H9 (cell line): ENCODE measurements at regions not wholly inside any gene's neighbourhood (a gene's known extent, or its start where the extent isn't known, plus 50 kb on each side); places are given as distances from the start of the nearest gene placed in this dataset.

Source experiments
- DNase-seq: peaks from one replicate; pipeline ENCODE4 v3.0.0-alpha.2; 2017
- H2AFZ ChIP-seq: one replicate; pipeline ENCODE4 v1.6.1; 2013; ENCODE audit warnings: mild to moderate bottlenecking, low read length, control low read depth, moderate library complexity
- H2AK5ac ChIP-seq: 2 replicates; pipeline ENCODE4 v1.6.1; 2013; ENCODE audit warnings: low read length, control low read depth, mixed read lengths; ENCODE audit not compliant: insufficient read length
- H2BK120ac ChIP-seq: one replicate; pipeline ENCODE4 v1.6.1; 2013; ENCODE audit warnings: low read depth, mild to moderate bottlenecking, low read length, control low read depth, inconsistent platforms; ENCODE audit not compliant: poor library complexity, severe bottlenecking
- H2BK12ac ChIP-seq: 2 replicates; pipeline ENCODE4 v1.6.1; 2013; ENCODE audit warnings: low read length, control low read depth, mixed read lengths, low read depth; ENCODE audit not compliant: insufficient read length
- H2BK15ac ChIP-seq: 2 replicates; pipeline ENCODE4 v1.6.1; 2013; ENCODE audit warnings: low read depth, low read length, control low read depth
- H2BK20ac ChIP-seq: one replicate; pipeline ENCODE4 v1.6.1; 2013; ENCODE audit warnings: low read depth, mild to moderate bottlenecking, low read length, control low read depth, inconsistent platforms; ENCODE audit not compliant: poor library complexity, severe bottlenecking
- H2BK5ac ChIP-seq: 2 replicates; pipeline ENCODE4 v1.6.1; 2013; ENCODE audit warnings: low read length, control low read depth, mixed read lengths; ENCODE audit not compliant: insufficient read length
- H3K14ac ChIP-seq: 2 replicates; pipeline ENCODE4 v1.6.1; 2013; ENCODE audit warnings: low read length, control low read depth; ENCODE audit not compliant: insufficient read depth
- H3K18ac ChIP-seq: 2 replicates; pipeline ENCODE4 v1.6.1; 2013; ENCODE audit warnings: low read depth, mild to moderate bottlenecking, mixed read lengths, low read length, control low read depth; ENCODE audit not compliant: insufficient read length
- H3K23ac ChIP-seq: 2 replicates; pipeline ENCODE4 v1.6.1; 2013; ENCODE audit warnings: low read length, control low read depth, mixed read lengths, low read depth; ENCODE audit not compliant: insufficient read length
- H3K23me2 ChIP-seq: 2 replicates; pipeline ENCODE4 v1.6.1; 2013; ENCODE audit warnings: low read depth, mild to moderate bottlenecking, mixed read lengths, low read length, control low read depth; ENCODE audit not compliant: insufficient read length, poor library complexity, severe bottlenecking
- H3K27ac ChIP-seq: 2 replicates; pipeline ENCODE4 v1.5.1; 2013; ENCODE audit warnings: low read length, control low read depth, mixed read lengths, low read depth; ENCODE audit not compliant: insufficient read length
- H3K27me3 ChIP-seq: 2 replicates; pipeline ENCODE4 v1.6.1; 2013; ENCODE audit warnings: low read length, control low read depth, inconsistent platforms; ENCODE audit not compliant: insufficient read depth
- H3K4ac ChIP-seq: 2 replicates; pipeline ENCODE4 v1.6.1; 2013; ENCODE audit warnings: low read depth, mild to moderate bottlenecking, control low read depth, inconsistent platforms, low read length, moderate library complexity
- H3K4me1 ChIP-seq: 2 replicates; pipeline ENCODE4 v1.6.1; 2013; ENCODE audit warnings: low read length, control low read depth, inconsistent platforms; ENCODE audit not compliant: insufficient read depth
- H3K4me2 ChIP-seq: 2 replicates; pipeline ENCODE4 v1.6.1; 2013; ENCODE audit warnings: low read length, control low read depth, mixed read lengths; ENCODE audit not compliant: insufficient read length, insufficient read depth
- H3K56ac ChIP-seq: 2 replicates; pipeline ENCODE4 v1.6.1; 2013; ENCODE audit warnings: low read depth, mild to moderate bottlenecking, mixed read lengths, low read length, control low read depth; ENCODE audit not compliant: insufficient read length
- H3K79me1 ChIP-seq: 2 replicates; pipeline ENCODE4 v1.6.1; 2013; ENCODE audit warnings: low read depth, mild to moderate bottlenecking, moderate library complexity, low read length, control low read depth, inconsistent platforms; ENCODE audit not compliant: insufficient read depth, poor library complexity, severe bottlenecking
- H3K79me2 ChIP-seq: 2 replicates; pipeline ENCODE4 v1.6.1; 2013; ENCODE audit warnings: low read length, control low read depth, inconsistent platforms; ENCODE audit not compliant: insufficient read depth
- H3K9ac ChIP-seq: 2 replicates; pipeline ENCODE4 v1.6.1; 2013; ENCODE audit warnings: low read length, control low read depth, mixed read lengths; ENCODE audit not compliant: insufficient read length; ENCODE audit errors: extremely low read depth
- H3K9me3 ChIP-seq: one replicate; pipeline ENCODE4 v1.6.1; 2013; ENCODE audit warnings: low read depth, low read length, inconsistent platforms; ENCODE audit not compliant: control insufficient read depth
- H3T11ph ChIP-seq: one replicate; pipeline ENCODE4 v1.6.1; 2013; ENCODE audit warnings: mild to moderate bottlenecking, low read length, control low read depth, inconsistent platforms
- H4K20me1 ChIP-seq: one replicate; pipeline ENCODE4 v1.6.1; 2013; ENCODE audit not compliant: control insufficient read depth, insufficient read length, insufficient read depth
- H4K5ac ChIP-seq: 2 replicates; pipeline ENCODE4 v1.6.1; 2013; ENCODE audit warnings: low read depth, mild to moderate bottlenecking, mixed read lengths, low read length, control low read depth; ENCODE audit not compliant: insufficient read length
- H4K8ac ChIP-seq: replicated peaks from 2 replicates; pipeline ENCODE4 v1.6.1; 2013; ENCODE audit warnings: low read length, control low read depth, mixed read lengths, low read depth; ENCODE audit not compliant: insufficient read length
- H4K91ac ChIP-seq: 2 replicates; pipeline ENCODE4 v1.6.1; 2013; ENCODE audit warnings: low read depth, mild to moderate bottlenecking, moderate library complexity, mixed read lengths, low read length, control low read depth; ENCODE audit not compliant: insufficient read length
- H3K27ac Mint-ChIP-seq, 3 experiments: 2 replicates in 2 of 3; 3 replicates in 1 of 3; pipeline ENCODE4 v1.8.0; 2020 to 2021; ENCODE audit warnings: mixed read lengths in 3 of 3, mild to moderate bottlenecking in 1 of 3, moderate library complexity in 1 of 3
- H3K27me3 Mint-ChIP-seq: 2 replicates; pipeline ENCODE4 v1.8.0; 2021; ENCODE audit warnings: low read depth, mild to moderate bottlenecking, moderate library complexity, mixed read lengths
- H3K36me3 Mint-ChIP-seq, 3 experiments: 2 replicates in 2 of 3; 3 replicates in 1 of 3; pipeline ENCODE4 v1.8.0; 2020 to 2021; ENCODE audit warnings: low read depth in 3 of 3, mixed read lengths in 3 of 3; ENCODE audit not compliant: insufficient read depth in 1 of 3
- H3K4me1 Mint-ChIP-seq, 2 experiments: 2 replicates each; pipeline ENCODE4 v1.8.0; 2020; ENCODE audit warnings: mixed read lengths in 2 of 2
- H3K4me3 Mint-ChIP-seq, 2 experiments: 2 replicates in 1 of 2; 3 replicates in 1 of 2; pipeline ENCODE4 v1.8.0; 2020 to 2021; ENCODE audit warnings: mild to moderate bottlenecking in 2 of 2, mixed read lengths in 2 of 2, moderate library complexity in 1 of 2
- H3K9me3 Mint-ChIP-seq, 2 experiments: 2 replicates in 1 of 2; 3 replicates in 1 of 2; pipeline ENCODE4 v1.8.0; 2020; ENCODE audit warnings: mild to moderate bottlenecking in 2 of 2, mixed read lengths in 2 of 2, moderate library complexity in 1 of 2
- CTCF ChIP-seq: fragments of 200-600 bp; sonication (generic); conservative IDR thresholded peaks from 3 replicates; pipeline ENCODE4 v1.8.0; 2021; ENCODE audit warnings: antibody characterized with exemption, mild to moderate bottlenecking
- whole genome bisulfite sequencing: extraction: QIAGEN DNeasy Blood & Tissue Kit; methylation state at CpG from one replicate; pipeline ENCODE4 v1.1.7; 2013; ENCODE audit warnings: missing lambda C conversion rate, low lambda C conversion rate, mixed read lengths; ENCODE audit not compliant: insufficient read length; ENCODE audit errors: extremely low coverage; 5-methylcytosine and 5-hydroxymethylcytosine counted together

- Histone ChIP-seq H4K20me1 (no peaks in the 10 kb centered on the region), H3K4ac (no peak overlapping the region), H3K56ac (no peak overlapping the region), H3K79me2 (no peaks in the 10 kb centered on the region), H3K79me1 (no peaks in the 10 kb centered on the region), H4K91ac (no peak overlapping the region), H2BK12ac (no peak overlapping the region), H4K5ac (no peak overlapping the region), H3K9ac (no peak overlapping the region), H3K27me3 (no peaks in the 10 kb centered on the region; the same call in 1 of the 2 replicates), H3K9me3 (no peaks in the 10 kb centered on the region), H2BK5ac (no peak overlapping the region), H3K23me2 (no peaks in the 10 kb centered on the region), H2AK5ac (no peak overlapping the region), H2BK15ac (no peak overlapping the region), H3K27ac (no peak overlapping the region), H2BK120ac (no peak overlapping the region), H3K18ac (no peak overlapping the region), H3T11ph (no peak overlapping the region), H3K4me1 (no peaks in the 10 kb centered on the region; the same call in 1 of the 2 replicates), H2BK20ac (no peak overlapping the region), H2AFZ (no peak overlapping the region), H3K4me2 (no peak overlapping the region), H3K14ac (no peak overlapping the region), H4K8ac (no peak overlapping the region), H3K23ac (no peak overlapping the region)
- no peaks in the 10 kb centered on the region for H3K9me3 Mint-ChIP-seq
- TF ChIP-seq CTCF: no peak
- no CpG with 5 or more reads among the region's 2 CpGs for WGBS
- H3K27me3 Mint-ChIP-seq: peaks cover 9% of the 10 kb centered on the region
- no peak overlapping the region for H3K27ac Mint-ChIP-seq
- peaks cover 4 to 10% of the 10 kb centered on the region in 2 experiments for H3K4me1 Mint-ChIP-seq
- no peak overlapping the region for H3K4me3 Mint-ChIP-seq
- H3K36me3 Mint-ChIP-seq: no peaks in the 10 kb centered on the region
- DNase-seq: no peak
These were observed 81.3 kb upstream of the ZNF281 start for GRCh38 chr1:200491103-200491502.
